Central memory CD4-positive, alpha-beta T cell (primary cell): ENCODE measurements at regions not wholly inside any gene's neighbourhood (a gene's known extent, or its start where the extent isn't known, plus 50 kb on each side); places are given as distances from the start of the nearest gene placed in this dataset.
"Not testable (repeated sequence)": the region's sequence is repeated elsewhere in the genome, so short reads cannot be mapped to it uniquely, and the experiment has no call there.

Source experiments
- DNase-seq: peaks from one replicate; pipeline ENCODE4 v3.0.0; 2022

GRCh38 chr6:93081901-93082300, 337.5 kb downstream of the EPHA7 start:
- DNase-seq = no peak

GRCh38 chr6:93079061-93079460, 340.3 kb downstream of the EPHA7 start:
- no peak for DNase-seq

GRCh38 chr6:93073811-93074210, 345.5 kb downstream of the EPHA7 start:
- no peak for DNase-seq

GRCh38 chr6:93069856-93070255, 349.5 kb downstream of the EPHA7 start:
- no peak for DNase-seq

- no peak for DNase-seq
Observed at GRCh38 chr6:93059911-93060310, 359.4 kb downstream of the EPHA7 start.

- no peak for DNase-seq
Observed at GRCh38 chr6:93057584-93057983, 361.8 kb downstream of the EPHA7 start.

GRCh38 chr6:93048381-93048780, 371.0 kb downstream of the EPHA7 start:
- DNase-seq = no peak

GRCh38 chr6:93047033-93047432, 372.3 kb downstream of the EPHA7 start:
- DNase-seq = no peak

GRCh38 chr6:93045156-93045555, 374.2 kb downstream of the EPHA7 start:
- DNase-seq = no peak

GRCh38 chr6:93040375-93040774, 379.0 kb downstream of the EPHA7 start:
- DNase-seq = no peak

GRCh38 chr6:93036835-93037234, 382.5 kb downstream of the EPHA7 start:
- DNase-seq = no peak

- DNase-seq = no peak
Observed at GRCh38 chr6:93035756-93036155, 383.6 kb downstream of the EPHA7 start.

- DNase-seq = no peak
Observed at GRCh38 chr6:93021235-93021915, 398.0 kb downstream of the EPHA7 start.

- no peak for DNase-seq
Observed at GRCh38 chr6:93017626-93018025, 401.7 kb downstream of the EPHA7 start.

GRCh38 chr6:93017213-93017612, 402.1 kb downstream of the EPHA7 start:
- DNase-seq = no peak

GRCh38 chr6:93013054-93013453, 406.3 kb downstream of the EPHA7 start:
- no peak for DNase-seq

GRCh38 chr6:93008375-93008774, 411.0 kb downstream of the EPHA7 start:
- no peak for DNase-seq

- DNase-seq = no peak
Observed at GRCh38 chr6:92989656-92990055, 429.7 kb downstream of the EPHA7 start.

- DNase-seq = no peak
Observed at GRCh38 chr6:92979281-92979680, 440.1 kb downstream of the EPHA7 start.

GRCh38 chr6:92977018-92977417, 442.3 kb downstream of the EPHA7 start:
- no peak for DNase-seq

GRCh38 chr6:92967362-92967761, 452.0 kb downstream of the EPHA7 start:
- no peak for DNase-seq

- DNase-seq = no peak
Observed at GRCh38 chr6:92962846-92963245, 456.5 kb downstream of the EPHA7 start.

GRCh38 chr6:92952111-92952510, 467.2 kb downstream of the EPHA7 start:
- DNase-seq = not testable (repeated sequence)

GRCh38 chr6:92945799-92946198, 473.6 kb downstream of the EPHA7 start:
- DNase-seq = no peak

- DNase-seq = no peak
Observed at GRCh38 chr6:92944132-92944531, 475.2 kb downstream of the EPHA7 start.
